HG03103 (cell line): ENCODE measurements at regions not wholly inside any gene's neighbourhood (a gene's known extent, or its start where the extent isn't known, plus 50 kb on each side); places are given as distances from the start of the nearest gene placed in this dataset.

ENCODE experiments used
- ATAC-seq: cut with Tn5 transposase; IDR thresholded peaks from one replicate; pipeline ENCODE4 v1.9.1; 2021; ENCODE audit warnings: low read depth; ENCODE audit not compliant: unreplicated experiment

GRCh38 chr14:71201840-71202239, 294.6 kb downstream of the PCNX1 start:
- ATAC-seq = no peak

GRCh38 chr14:71202881-71203280, 295.6 kb downstream of the PCNX1 start:
- no peak for ATAC-seq

- no peak for ATAC-seq
Observed at GRCh38 chr14:71203306-71203705, 296.0 kb downstream of the PCNX1 start.

- ATAC-seq = no peak
Observed at GRCh38 chr14:71204231-71204630, 297.0 kb downstream of the PCNX1 start.

GRCh38 chr14:71204768-71205167, 297.5 kb downstream of the PCNX1 start:
- no peak for ATAC-seq

- no peak for ATAC-seq
Observed at GRCh38 chr14:71206123-71206522, 298.9 kb downstream of the PCNX1 start.

GRCh38 chr14:71206766-71207371, 299.6 kb downstream of the PCNX1 start:
- no peak for ATAC-seq

- ATAC-seq = no peak
Observed at GRCh38 chr14:71208702-71209357, 301.6 kb downstream of the PCNX1 start.

- ATAC-seq = no peak
Observed at GRCh38 chr14:71209888-71210287, 302.6 kb downstream of the PCNX1 start.

GRCh38 chr14:71212093-71212492, 304.8 kb downstream of the PCNX1 start:
- ATAC-seq = no peak

GRCh38 chr14:71212683-71213107, 305.4 kb downstream of the PCNX1 start:
- no peak for ATAC-seq

GRCh38 chr14:71214241-71214640, 307.0 kb downstream of the PCNX1 start:
- ATAC-seq = no peak

- ATAC-seq = no peak
Observed at GRCh38 chr14:71220462-71220861, 313.2 kb downstream of the PCNX1 start.

- ATAC-seq = no peak
Observed at GRCh38 chr14:71221119-71221518, 313.9 kb downstream of the PCNX1 start.

- no peak for ATAC-seq
Observed at GRCh38 chr14:71225113-71225512, 317.9 kb downstream of the PCNX1 start.

- ATAC-seq = no peak
Observed at GRCh38 chr14:71228711-71229110, 321.5 kb downstream of the PCNX1 start.

GRCh38 chr14:71229875-71230274, 322.6 kb downstream of the PCNX1 start:
- no peak for ATAC-seq

- no peak for ATAC-seq
Observed at GRCh38 chr14:71230897-71231296, 323.6 kb downstream of the PCNX1 start.

GRCh38 chr14:71231521-71232393, 324.5 kb downstream of the PCNX1 start:
- no peak for ATAC-seq

- no peak for ATAC-seq
Observed at GRCh38 chr14:71232506-71232905, 325.2 kb downstream of the PCNX1 start.

- no peak for ATAC-seq
Observed at GRCh38 chr14:71235875-71236274, 328.6 kb downstream of the PCNX1 start.
